Heart right ventricle (tissue), 16 donors: ENCODE measurements at regions not wholly inside any gene's neighbourhood (a gene's known extent, or its start where the extent isn't known, plus 50 kb on each side); places are given as distances from the start of the nearest gene placed in this dataset.

Experiments used
- ATAC-seq, 8 donors: fragments of 200-7000 bp; cut with Tn5 transposase; one replicate each; pipeline ENCODE4 v1.9.1; 2020; ENCODE audit warnings: mild to moderate bottlenecking in 8 of 8, moderate library complexity in 8 of 8, moderate number of reproducible peaks in 1 of 8
- DNase-seq, 2 donors: peaks; one replicate each; pipeline ENCODE4 v3.0.0-alpha.2; 2020
- H3K27ac ChIP-seq, 10 donors: fragments of 200-600 bp; sonication (generic) in 2 of 10; one replicate each; pipeline versions ENCODE4 v1.5.0 to v1.8.0; 2020 to 2022; ENCODE audit warnings: mild to moderate bottlenecking in 3 of 10
- H3K27me3 ChIP-seq, 7 donors: fragments of 200-600 bp; one replicate each; pipeline ENCODE4 v1.8.0; 2021 to 2022; ENCODE audit warnings: mild to moderate bottlenecking in 2 of 7
- H3K36me3 ChIP-seq, 9 donors: fragments of 200-600 bp; sonication (generic) in 1 of 9; one replicate each; pipeline versions ENCODE4 v1.5.0 to v1.8.0; 2020 to 2022; ENCODE audit warnings: mild to moderate bottlenecking in 2 of 9
- H3K4me1 ChIP-seq, 9 donors: fragments of 200-600 bp; sonication (generic) in 1 of 9; one replicate each; pipeline versions ENCODE4 v1.5.0 to v1.8.0; 2020 to 2022; ENCODE audit warnings: mild to moderate bottlenecking in 4 of 9
- H3K4me3 ChIP-seq, 10 donors: fragments of 200-600 bp; sonication (generic) in 2 of 10; one replicate each; pipeline versions ENCODE4 v1.5.0 to v1.8.0; 2020 to 2022; ENCODE audit warnings: mild to moderate bottlenecking in 7 of 10, moderate library complexity in 2 of 10
- H3K9me3 ChIP-seq, 11 donors: fragments of 200-600 bp in 10 of 11; sonication (generic) in 2 of 11; one replicate each; pipeline versions ENCODE4 v1.5.0 to v1.8.0; 2013 to 2022; ENCODE audit warnings: mild to moderate bottlenecking in 2 of 11, control low read depth in 1 of 11, moderate library complexity in 1 of 11
- CTCF ChIP-seq, 9 donors: fragments of 200-600 bp; sonication (generic) in 2 of 9; IDR thresholded peaks; one replicate each; pipeline versions ENCODE4 v1.5.0 to v1.8.0; 2021 to 2022; ENCODE audit warnings: antibody characterized with exemption in 9 of 9, mild to moderate bottlenecking in 5 of 9, moderate library complexity in 1 of 9
- WGBS, 2 donors: extraction: QIAGEN DNeasy Blood & Tissue Kit; methylation state at CpG; one replicate each; pipeline ENCODE4 v1.1.7; 2013; ENCODE audit warnings: inconsistent platforms in 1 of 2; 5-methylcytosine and 5-hydroxymethylcytosine counted together
- intact Hi-C, 10 donors: fragments of 100-400 bp; cut with DNase I; formaldehyde crosslinking; loops; one replicate each; pipeline versions ENCODE4 v1.11.1 to v1.14.2; 2022
- donor health status: Arrhythmogenic right ventricular cardiomyopathy.
- donor health status: ischemic (EF 13 %, LVEDD 7.1; RV severe dilation, severe dysfunction).
- donor health status: healthy with polysubstance abuse.
- donor health status: DM: no; HTN: yes; CAD: no.
- donor health status: DM: no; HTN: no; CAD: no.
- donor health status: ischemic (EF 25% LVEDD 6.9; RV normal size, moderate dysfunction).
- donor health status: ischemic (EF 25% LVEDD 5.7; RV mildly dilated, moderate dysfunction).
- donor health status: healthy.
- donor health status: DM: yes; HTN: yes; CAD: no.
- donor health status: Ischemic cardiomyopathy.
- donor health status: ischemic (EF 35%, LVEDD 5.7; RV mildly dilated, moderate dysfunction).
- donor health status: nonischemic (EF 11% LVEDD 7.7; RV severe dilation, severe dysfunction).
- donor health status: DM: yes; HTN: yes; CAD: no.
- donor health status: PGD.
- donor health status: ischemic (EF 29% LVEDD 5.4; RV normal size, mild dysfunction).
- donor health status: nonischemic (EF 23%, LVEDD 6.1; RV moderate dilation, normal function).

GRCh38 chr3:13257666-13258065 is 162.5 kb downstream of the NUP210 start:
- no peak for ATAC-seq
- Histone ChIP-seq H3K4me1 (peaks cover 0 to 31% (median 3%) of the 10 kb centered on the region in 9 donors), H3K36me3 (no peaks in the 10 kb centered on the region), H3K27ac (no peak overlapping the region), H3K27me3 (peaks cover 0 to 20% (median 4%) of the 10 kb centered on the region in 7 donors), H3K4me3 (no peak overlapping the region), H3K9me3 (no peaks in the 10 kb centered on the region)
- WGBS, 2 donors, result 76 to 82% methylated on average over 4 of the region's 4 CpGs
- no peak for TF ChIP-seq CTCF (IDR thresholded peaks at IDR 0.05)
- DNase-seq, result no peak
- intact Hi-C loops, result no loop called here

- Histone ChIP-seq H3K36me3 (no peaks in the 10 kb centered on the region), H3K4me1 (peaks cover 0 to 27% (median 0%) of the 10 kb centered on the region in 9 donors), H3K4me3 (no peak overlapping the region), H3K27ac (no peak overlapping the region), H3K9me3 (no peaks in the 10 kb centered on the region), H3K27me3 (peaks cover 0 to 20% (median 4%) of the 10 kb centered on the region in 7 donors)
- DNase-seq, result no peak
- no peak for ATAC-seq
- intact Hi-C loops, result no loop called here
- 77 to 79% methylated on average over 8 of the region's 8 CpGs for WGBS, 2 donors
- no peak for TF ChIP-seq CTCF (IDR thresholded peaks at IDR 0.05)
Observed at GRCh38 chr3:13256845-13257244, 163.3 kb downstream of the NUP210 start.

DNA sequence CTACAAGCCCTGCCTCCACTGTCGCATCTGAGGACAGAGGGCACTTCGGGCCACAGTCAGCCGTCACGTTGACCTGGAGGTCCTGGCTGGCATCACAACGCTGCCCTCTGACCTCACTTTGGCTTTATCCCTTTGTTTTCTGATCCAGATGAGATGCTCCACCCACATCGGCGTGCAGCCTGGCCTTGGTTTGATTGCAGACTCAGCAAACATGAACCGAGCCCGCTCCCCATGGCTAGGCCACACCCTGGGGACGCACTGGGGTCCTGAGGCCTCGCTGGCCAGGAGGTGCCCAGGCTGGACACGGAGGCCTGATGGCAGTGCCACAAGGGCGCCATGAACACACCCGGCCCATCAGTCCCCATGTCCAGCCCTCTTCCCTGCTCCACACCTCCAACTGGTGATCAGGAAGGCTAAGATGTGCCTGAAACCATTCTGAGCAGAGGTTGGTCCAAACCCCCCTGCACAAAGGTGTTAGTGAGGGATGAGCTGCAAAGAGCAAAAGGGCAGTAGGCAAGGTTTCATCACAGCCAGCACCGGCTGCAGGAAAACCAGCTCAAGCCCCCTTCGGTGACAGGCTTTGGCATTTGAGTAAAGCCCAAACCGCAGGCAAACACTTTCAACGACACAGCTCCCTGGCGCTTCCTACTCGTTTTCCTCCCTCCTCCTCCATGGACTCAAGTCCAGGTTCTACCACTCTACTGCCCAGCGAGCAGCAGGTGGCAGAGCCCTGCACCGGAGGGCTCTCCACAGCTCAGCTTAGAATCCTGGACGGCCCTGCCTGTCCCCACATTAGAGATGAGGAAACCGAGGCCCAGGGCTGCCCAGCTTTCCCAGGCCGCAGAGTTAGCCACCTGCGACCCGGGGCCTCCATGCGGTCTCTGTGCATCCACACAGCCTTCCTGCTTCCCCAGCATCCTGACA is 165.8 kb downstream of the NUP210 start:
- Histone ChIP-seq H3K27ac (no peak overlapping the region), H3K9me3 (no peaks in the 10 kb centered on the region), H3K4me1 (peaks cover 0 to 8% (median 0%) of the 10 kb centered on the region in 9 donors), H3K4me3 (no peak overlapping the region), H3K27me3 (peaks cover 0 to 25% (median 4%) of the 10 kb centered on the region in 7 donors), H3K36me3 (no peaks in the 10 kb centered on the region)
- DNase-seq (no peak), ATAC-seq (no peak)
- intact Hi-C loops, result no loop called here
- 77 to 80% methylated on average over 28 of the region's 28 CpGs for WGBS, 2 donors
- TF ChIP-seq CTCF (IDR thresholded peaks at IDR 0.05), result no peak

DNA sequence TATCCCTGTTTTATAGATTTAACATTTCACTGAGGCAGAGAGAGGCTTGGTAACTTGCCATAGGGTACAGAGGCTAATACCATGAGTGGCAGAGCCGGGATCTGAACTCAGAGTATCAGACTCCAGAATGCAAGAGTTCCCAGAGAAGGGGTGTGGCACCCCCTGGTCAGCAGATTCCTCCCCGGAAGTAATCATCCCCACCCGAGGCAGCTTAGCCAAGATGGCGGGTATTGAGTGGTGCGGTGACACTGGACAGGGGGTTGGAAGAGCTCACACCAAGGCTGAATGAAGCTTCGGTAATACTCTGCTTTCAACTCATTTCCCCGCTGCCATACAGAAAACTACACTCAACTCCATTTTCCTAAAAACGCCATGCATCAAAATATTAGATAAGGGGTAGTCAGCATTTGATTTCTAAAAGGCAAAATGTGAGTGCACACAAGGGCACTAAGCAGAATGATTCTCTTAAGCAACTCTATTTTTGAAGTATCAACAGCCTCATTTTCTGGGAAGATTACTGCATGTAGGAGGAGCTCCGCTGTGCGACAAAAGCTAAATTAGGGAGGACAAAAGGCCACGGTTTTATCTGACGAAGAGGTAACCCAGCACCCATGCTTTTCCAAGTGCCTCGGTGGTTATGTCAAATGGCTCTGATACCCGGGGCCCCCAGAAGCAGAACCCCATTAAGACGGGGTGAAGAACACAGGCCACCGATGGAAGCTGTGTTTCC is 166.7 kb downstream of the NUP210 start:
- H3K27ac ChIP-seq, result no peak overlapping the region
- H3K9me3 ChIP-seq, result no peaks in the 10 kb centered on the region
- no peaks in the 10 kb centered on the region for H3K36me3 ChIP-seq
- H3K4me3 ChIP-seq, result no peak overlapping the region
- 83 to 84% methylated on average over 16 of the region's 16 CpGs for WGBS, 2 donors
- peaks cover 0 to 25% (median 4%) of the 10 kb centered on the region in 7 donors for H3K27me3 ChIP-seq
- intact Hi-C loops, result no loop called here
- TF ChIP-seq CTCF (IDR thresholded peaks at IDR 0.05), result no peak
- ATAC-seq, result no peak
- peaks cover 0 to 8% (median 0%) of the 10 kb centered on the region in 9 donors for H3K4me1 ChIP-seq
- no peak for DNase-seq
